ENCODE measurements at regions not wholly inside any gene's neighbourhood (a gene's known extent, or its start where the extent isn't known, plus 50 kb on each side); places are given as distances from the start of the nearest gene placed in this dataset.

DNA sequence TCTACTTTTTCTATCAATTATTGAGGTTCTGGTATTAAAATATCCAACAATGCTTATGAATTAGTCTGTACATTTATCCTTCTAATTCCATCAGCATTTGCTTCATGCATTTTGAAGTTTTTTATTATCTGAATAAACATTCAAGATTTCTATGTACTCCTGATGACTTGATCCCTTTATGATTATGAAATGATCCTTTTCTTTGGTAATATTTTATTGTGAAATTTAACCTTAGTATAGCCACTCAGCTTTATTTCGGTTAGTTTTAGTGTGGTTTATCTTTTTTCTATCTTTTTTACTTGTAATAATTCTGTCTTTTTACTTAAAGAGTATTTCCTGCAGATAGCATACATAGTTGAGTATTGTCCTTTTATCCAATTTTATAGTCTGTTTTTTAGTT is 106.6 kb downstream of the SNAPC1 start:
- Histone ChIP-seq H3K4me1 (ENCODE audit: control insufficient read depth, extremely low read depth, insufficient read depth, low read length) (no peaks in the 10 kb centered on the region), H2AFZ (ENCODE audit: control insufficient read depth, low read length) (no peak overlapping the region), H3K4me3 (ENCODE audit: control insufficient read depth in 2 of 3, extremely low read depth in 1 of 3, insufficient read depth in 2 of 3, low read depth in 1 of 3, low read length in 3 of 3) (no peak overlapping the region), H3K36me3 (ENCODE audit: control insufficient read depth in 2 of 2, extremely low read depth in 1 of 2, insufficient read depth in 2 of 2, low read length in 2 of 2) (no peaks in the 10 kb centered on the region), H3K9ac (ENCODE audit: control insufficient read depth, extremely low read depth, insufficient read depth, low read length) (no peak overlapping the region), H3K9me3 (ENCODE audit: control insufficient read depth, low read depth, low read length) (no peaks in the 10 kb centered on the region), H3K27ac (ENCODE audit: control insufficient read depth, insufficient read depth, low read length) (no peak overlapping the region), H3K27me3 (ENCODE audit: control insufficient read depth, extremely low read depth, insufficient read depth, low read length) (peaks cover 4% of the 10 kb centered on the region), H3K79me2 (ENCODE audit: control insufficient read depth, insufficient read depth, low read length) (no peaks in the 10 kb centered on the region), H3K9me1 (ENCODE audit: control insufficient read depth, extremely low read depth, insufficient read depth, low read length) (no peaks in the 10 kb centered on the region), H3K4me2 (ENCODE audit: control insufficient read depth, extremely low read depth, insufficient read depth, low read depth, low read length) (no peak overlapping the region), H4K20me1 (ENCODE audit: control insufficient read depth, extremely low read depth, insufficient read depth, low read length) (no peaks in the 10 kb centered on the region)
- dilution Hi-C loops (cut with MboI; ENCODE audit: extremely low pct_ligation_motif_present, low sequenced_read_pairs), result no loop called here
- FAIRE-seq, result no peak
- DNase-seq (ENCODE audit: low read depth, low spot score), result no peak
- TF ChIP-seq CTCF (optimal IDR thresholded peaks at IDR 0.05 in 1 of 3, IDR thresholded peaks at IDR 0.05 in 1 of 3, conservative IDR thresholded peaks at IDR 0.05 in 1 of 3; ENCODE audit: extremely low read depth in 1 of 3, insufficient read depth in 2 of 3, low read length in 3 of 3) (no peak), EZH2 (IDR thresholded peaks at IDR 0.05; ENCODE audit: low read length) (no peak)

DNA sequence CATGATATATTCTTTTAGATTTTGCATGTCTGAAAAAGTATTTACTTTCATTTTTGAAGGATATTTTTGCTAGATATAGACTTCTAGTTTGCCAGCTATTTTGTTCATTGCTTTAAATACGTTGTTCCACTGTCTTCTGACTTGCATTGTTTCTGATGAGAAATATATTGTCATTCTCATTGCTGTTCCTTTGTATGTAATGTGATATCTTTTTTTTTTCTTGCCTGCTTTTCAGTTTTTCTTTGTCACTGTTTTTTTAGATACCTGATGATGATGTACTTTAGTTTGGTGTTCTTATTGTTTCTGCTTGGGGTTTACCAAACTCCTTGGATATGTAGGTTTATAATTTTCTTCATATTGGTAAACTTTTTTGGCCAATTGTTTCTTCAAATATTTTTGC is 107.9 kb downstream of the SNAPC1 start:
- Histone ChIP-seq H3K4me3 (ENCODE audit: control insufficient read depth in 2 of 3, extremely low read depth in 1 of 3, insufficient read depth in 2 of 3, low read depth in 1 of 3, low read length in 3 of 3) (no peak overlapping the region), H2AFZ (ENCODE audit: control insufficient read depth, low read length) (no peak overlapping the region), H4K20me1 (ENCODE audit: control insufficient read depth, extremely low read depth, insufficient read depth, low read length) (no peaks in the 10 kb centered on the region), H3K9me3 (ENCODE audit: control insufficient read depth, low read depth, low read length) (no peaks in the 10 kb centered on the region), H3K27me3 (ENCODE audit: control insufficient read depth, extremely low read depth, insufficient read depth, low read length) (peaks cover 4% of the 10 kb centered on the region), H3K27ac (ENCODE audit: control insufficient read depth, insufficient read depth, low read length) (no peak overlapping the region), H3K79me2 (ENCODE audit: control insufficient read depth, insufficient read depth, low read length) (no peaks in the 10 kb centered on the region), H3K4me2 (ENCODE audit: control insufficient read depth, extremely low read depth, insufficient read depth, low read depth, low read length) (no peak overlapping the region), H3K4me1 (ENCODE audit: control insufficient read depth, extremely low read depth, insufficient read depth, low read length) (no peaks in the 10 kb centered on the region), H3K9ac (ENCODE audit: control insufficient read depth, extremely low read depth, insufficient read depth, low read length) (no peak overlapping the region), H3K9me1 (ENCODE audit: control insufficient read depth, extremely low read depth, insufficient read depth, low read length) (no peaks in the 10 kb centered on the region), H3K36me3 (ENCODE audit: control insufficient read depth in 2 of 2, extremely low read depth in 1 of 2, insufficient read depth in 2 of 2, low read length in 2 of 2) (no peaks in the 10 kb centered on the region)
- TF ChIP-seq CTCF (optimal IDR thresholded peaks at IDR 0.05 in 1 of 3, IDR thresholded peaks at IDR 0.05 in 1 of 3, conservative IDR thresholded peaks at IDR 0.05 in 1 of 3; ENCODE audit: extremely low read depth in 1 of 3, insufficient read depth in 2 of 3, low read length in 3 of 3) (no peak), EZH2 (IDR thresholded peaks at IDR 0.05; ENCODE audit: low read length) (no peak)
- DNase-seq (ENCODE audit: low read depth, low spot score), result no peak
- no peak for FAIRE-seq
- dilution Hi-C loops (cut with MboI; ENCODE audit: extremely low pct_ligation_motif_present, low sequenced_read_pairs), result no loop called here

Data from keratinocyte (primary cell).